Right atrium auricular region (tissue), 2 donors: ENCODE measurements at regions not wholly inside any gene's neighbourhood (a gene's known extent, or its start where the extent isn't known, plus 50 kb on each side); places are given as distances from the start of the nearest gene placed in this dataset.

Experiments used
- DNase-seq: peaks from one replicate; pipeline ENCODE4 v3.0.0-alpha.2; 2019; ENCODE audit warnings: low spot score
- H3K27ac ChIP-seq, 2 donors: fragments of 200-600 bp; sonication (generic); 1 replicate in 1 of 2; 2 replicates in 1 of 2; pipeline ENCODE4 v1.5.1; 2016 to 2019
- H3K27me3 ChIP-seq, 2 donors: fragments of 200-600 bp; sonication (generic); one replicate each; pipeline versions ENCODE4 v1.5.1 to v1.6.0; 2017 to 2019
- H3K36me3 ChIP-seq: fragments of 200-600 bp; sonication (generic); one replicate; pipeline ENCODE4 v1.5.1; 2016
- H3K4me1 ChIP-seq, 2 donors: fragments of 200-600 bp; sonication (generic); one replicate each; pipeline versions ENCODE4 v1.5.1 to v1.6.0; 2017 to 2019
- H3K4me3 ChIP-seq, 2 donors: fragments of 200-600 bp; sonication (generic); 1 replicate in 1 of 2; 2 replicates in 1 of 2; pipeline ENCODE4 v1.5.1; 2017 to 2019; ENCODE audit warnings: mild to moderate bottlenecking in 1 of 2, moderate library complexity in 1 of 2
- H3K9me3 ChIP-seq, 2 donors: fragments of 200-600 bp; sonication (generic); one replicate each; pipeline ENCODE4 v1.5.1; 2019
- TF ChIP-seq, protein P1 (sequence below), 2 donors: fragments of 200-600 bp; sonication (generic); IDR thresholded peaks; one replicate each; pipeline ENCODE4 v1.5.1; 2019; ENCODE audit warnings: antibody characterized with exemption in 2 of 2

DNA sequence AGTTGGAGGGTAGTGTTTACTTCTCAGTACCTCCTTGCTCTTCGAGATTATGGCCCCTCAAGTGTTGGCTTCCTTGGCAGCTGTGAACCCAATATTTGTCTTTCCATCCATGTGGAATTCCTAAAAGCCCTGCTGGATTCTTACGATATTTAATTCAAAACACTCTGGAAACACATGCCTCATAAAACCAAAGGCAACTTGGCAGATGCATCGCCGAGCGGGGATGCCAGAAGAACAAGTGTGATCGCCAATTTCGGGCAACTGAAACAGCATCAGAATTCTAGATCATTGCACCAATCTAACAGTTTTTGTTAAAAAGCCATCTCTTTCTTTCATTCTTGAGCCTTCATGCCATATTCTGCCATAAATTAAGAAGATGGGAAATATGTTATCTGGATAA lies 934.4 kb downstream of the AACS start:
- no peak overlapping the region for H3K27ac ChIP-seq
- TF ChIP-seq, protein P1, sequence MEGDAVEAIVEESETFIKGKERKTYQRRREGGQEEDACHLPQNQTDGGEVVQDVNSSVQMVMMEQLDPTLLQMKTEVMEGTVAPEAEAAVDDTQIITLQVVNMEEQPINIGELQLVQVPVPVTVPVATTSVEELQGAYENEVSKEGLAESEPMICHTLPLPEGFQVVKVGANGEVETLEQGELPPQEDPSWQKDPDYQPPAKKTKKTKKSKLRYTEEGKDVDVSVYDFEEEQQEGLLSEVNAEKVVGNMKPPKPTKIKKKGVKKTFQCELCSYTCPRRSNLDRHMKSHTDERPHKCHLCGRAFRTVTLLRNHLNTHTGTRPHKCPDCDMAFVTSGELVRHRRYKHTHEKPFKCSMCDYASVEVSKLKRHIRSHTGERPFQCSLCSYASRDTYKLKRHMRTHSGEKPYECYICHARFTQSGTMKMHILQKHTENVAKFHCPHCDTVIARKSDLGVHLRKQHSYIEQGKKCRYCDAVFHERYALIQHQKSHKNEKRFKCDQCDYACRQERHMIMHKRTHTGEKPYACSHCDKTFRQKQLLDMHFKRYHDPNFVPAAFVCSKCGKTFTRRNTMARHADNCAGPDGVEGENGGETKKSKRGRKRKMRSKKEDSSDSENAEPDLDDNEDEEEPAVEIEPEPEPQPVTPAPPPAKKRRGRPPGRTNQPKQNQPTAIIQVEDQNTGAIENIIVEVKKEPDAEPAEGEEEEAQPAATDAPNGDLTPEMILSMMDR (IDR thresholded peaks at IDR 0.05), result no peak
- H3K4me1 ChIP-seq, result no peaks in the 10 kb centered on the region
- no peaks in the 10 kb centered on the region for H3K27me3 ChIP-seq
- no peak overlapping the region for H3K4me3 ChIP-seq
- no peaks in the 10 kb centered on the region for H3K36me3 ChIP-seq
- DNase-seq, result no peak
- peaks cover 0 to 8% of the 10 kb centered on the region in 2 donors for H3K9me3 ChIP-seq

DNA sequence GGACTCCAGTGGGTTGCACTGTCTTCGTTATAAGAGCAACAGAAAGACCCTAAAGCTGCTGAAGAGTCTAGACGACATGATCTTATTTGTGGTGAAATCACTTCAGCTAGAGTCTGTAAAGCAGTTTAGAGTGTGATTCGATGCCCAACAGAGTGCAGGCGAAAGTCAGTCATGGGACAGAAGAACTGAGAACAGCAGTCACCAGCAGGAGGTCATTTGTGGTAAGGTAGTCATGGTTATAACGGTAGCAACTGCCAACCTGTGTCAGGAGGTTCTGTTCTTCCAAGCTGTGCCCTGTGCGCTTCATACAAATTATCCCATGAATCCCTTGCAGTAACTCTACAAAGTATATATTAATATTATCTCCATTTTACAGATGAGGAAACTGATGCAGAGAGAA lies 954.1 kb downstream of the AACS start:
- Histone ChIP-seq H3K27me3 (no peaks in the 10 kb centered on the region), H3K4me1 (no peaks in the 10 kb centered on the region), H3K4me3 (no peak overlapping the region), H3K9me3 (peaks cover 0 to 16% of the 10 kb centered on the region in 2 donors), H3K27ac (no peak overlapping the region), H3K36me3 (no peaks in the 10 kb centered on the region)
- no peak for DNase-seq
- TF ChIP-seq, protein P1 (IDR thresholded peaks at IDR 0.05), result no peak

- TF ChIP-seq, protein P1 (IDR thresholded peaks at IDR 0.05), result no peak
- Histone ChIP-seq H3K27me3 (no peaks in the 10 kb centered on the region), H3K36me3 (no peaks in the 10 kb centered on the region), H3K4me1 (no peaks in the 10 kb centered on the region), H3K4me3 (no peak overlapping the region), H3K27ac (no peak overlapping the region), H3K9me3 (peaks cover 0 to 16% of the 10 kb centered on the region in 2 donors)
- DNase-seq, result no peak
Observed at GRCh38 chr12:126021675-126022074, 956.4 kb downstream of the AACS start.

GRCh38 chr12:126027825-126028224 lies 962.6 kb downstream of the AACS start:
- TF ChIP-seq, protein P1 (IDR thresholded peaks at IDR 0.05), result no peak
- H3K4me1 ChIP-seq, result no peaks in the 10 kb centered on the region
- H3K27ac ChIP-seq, result no peak overlapping the region
- H3K4me3 ChIP-seq, result no peak overlapping the region
- no peak for DNase-seq
- H3K36me3 ChIP-seq, result no peaks in the 10 kb centered on the region
- no peaks in the 10 kb centered on the region for H3K27me3 ChIP-seq
- H3K9me3 ChIP-seq, result no peaks in the 10 kb centered on the region

GRCh38 chr12:126030573-126030972 lies 965.3 kb downstream of the AACS start:
- Histone ChIP-seq H3K4me3 (no peak overlapping the region), H3K27me3 (no peaks in the 10 kb centered on the region), H3K27ac (no peak overlapping the region), H3K36me3 (no peaks in the 10 kb centered on the region), H3K4me1 (no peaks in the 10 kb centered on the region), H3K9me3 (no peaks in the 10 kb centered on the region)
- TF ChIP-seq, protein P1 (IDR thresholded peaks at IDR 0.05), result no peak
- DNase-seq, result no peak

DNA sequence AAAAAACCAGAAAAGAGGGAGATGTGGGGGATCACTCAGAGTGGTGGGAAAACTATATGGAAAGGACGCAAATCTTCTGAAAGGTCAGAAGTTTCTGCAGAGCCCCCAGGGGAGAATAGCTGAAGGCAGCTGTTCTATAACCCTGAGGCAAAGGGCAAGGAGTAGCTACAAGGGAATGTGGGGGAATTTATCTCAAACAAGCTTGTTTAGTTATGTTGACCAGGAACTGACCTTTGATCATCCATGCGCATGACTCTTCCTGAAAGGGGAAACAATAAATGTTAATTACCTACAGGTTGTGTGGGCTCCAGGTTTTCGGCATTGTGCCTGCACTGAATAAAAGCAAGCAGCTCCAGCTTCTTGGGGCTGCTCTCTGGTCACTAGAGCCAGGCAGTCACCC lies 968.5 kb downstream of the AACS start:
- no peak for DNase-seq
- TF ChIP-seq, protein P1 (IDR thresholded peaks at IDR 0.05), result no peak

More for the DNA sequence above, 968.5 kb downstream of the AACS start:
- H3K27me3 ChIP-seq, result no peaks in the 10 kb centered on the region
- H3K27ac ChIP-seq, result no peak overlapping the region
- H3K4me3 ChIP-seq, result no peak overlapping the region
- no peaks in the 10 kb centered on the region for H3K9me3 ChIP-seq
- H3K4me1 ChIP-seq, result no peaks in the 10 kb centered on the region
- H3K36me3 ChIP-seq, result no peaks in the 10 kb centered on the region
